Fibroblast of mammary gland (primary cell): ENCODE measurements at regions not wholly inside any gene's neighbourhood (a gene's known extent, or its start where the extent isn't known, plus 50 kb on each side); places are given as distances from the start of the nearest gene placed in this dataset.

Experiments
- DNase-seq: peaks from one replicate; pipeline ENCODE4 v3.0.0-alpha.2; 2010; ENCODE audit warnings: low read depth
- H3K4me3 ChIP-seq: 2 replicates; pipeline ENCODE4 v1.5.1; 2011; ENCODE audit warnings: low read depth, mild to moderate bottlenecking, low read length, moderate library complexity; ENCODE audit not compliant: control insufficient read depth
- CTCF ChIP-seq: conservative IDR thresholded peaks from 2 replicates; pipeline ENCODE4 v1.5.1; 2011; ENCODE audit warnings: low read depth, low read length, inconsistent platforms; ENCODE audit not compliant: control insufficient read depth, insufficient read depth

GRCh38 chr2:74755386-74755785 lies 78.5 kb upstream of the HK2 start:
- no peak for TF ChIP-seq CTCF
- H3K4me3 ChIP-seq = no peak overlapping the region
- DNase-seq = no peak

GRCh38 chr2:74756356-74756890 lies 77.5 kb upstream of the HK2 start:
- no peak for TF ChIP-seq CTCF
- DNase-seq = no peak
- H3K4me3 ChIP-seq = no peak overlapping the region

- peak; percentile 35 for DNase-seq
- H3K4me3 ChIP-seq = no peak overlapping the region
- no peak for TF ChIP-seq CTCF
Measured at GRCh38 chr2:74759986-74760385, 73.9 kb upstream of the HK2 start.

GRCh38 chr2:74760875-74761630 lies 72.9 kb upstream of the HK2 start:
- no peak for DNase-seq
- no peak for TF ChIP-seq CTCF

GRCh38 chr2:74762789-74763188 lies 71.1 kb upstream of the HK2 start:
- TF ChIP-seq CTCF = no peak
- H3K4me3 ChIP-seq = no peak overlapping the region
- DNase-seq = no peak

More at GRCh38 chr2:74760875-74761630, 72.9 kb upstream of the HK2 start:
- H3K4me3 ChIP-seq = no peak overlapping the region

GRCh38 chr2:74763962-74764428 lies 69.9 kb upstream of the HK2 start:
- DNase-seq = no peak
- H3K4me3 ChIP-seq = no peak overlapping the region
- no peak for TF ChIP-seq CTCF
